Posterior cingulate gyrus (tissue), 11 donors: ENCODE measurements at regions not wholly inside any gene's neighbourhood (a gene's known extent, or its start where the extent isn't known, plus 50 kb on each side); places are given as distances from the start of the nearest gene placed in this dataset.
"Not testable (repeated sequence)": the region's sequence is repeated elsewhere in the genome, so short reads cannot be mapped to it uniquely, and the experiment has no call there.

Experiments used
- DNase-seq, 10 donors: peaks; one replicate each; pipeline versions ENCODE4 v3.0.0 to v3.0.0-alpha.2; 2020 to 2021; ENCODE audit warnings: mixed read lengths in 3 of 10
- intact Hi-C: fragments of 100-400 bp; cut with DNase I; formaldehyde crosslinking; loops from one replicate; pipeline ENCODE4 v1.15.1; 2023

GRCh38 chr11:109667719-109668118 lies 245.7 kb downstream of the C11orf87 start:
- intact Hi-C loops = no loop called here
- DNase-seq = no peak

GRCh38 chr11:109668973-109669634 lies 247.1 kb downstream of the C11orf87 start:
- intact Hi-C loops = no loop called here
- no peak for DNase-seq

DNA sequence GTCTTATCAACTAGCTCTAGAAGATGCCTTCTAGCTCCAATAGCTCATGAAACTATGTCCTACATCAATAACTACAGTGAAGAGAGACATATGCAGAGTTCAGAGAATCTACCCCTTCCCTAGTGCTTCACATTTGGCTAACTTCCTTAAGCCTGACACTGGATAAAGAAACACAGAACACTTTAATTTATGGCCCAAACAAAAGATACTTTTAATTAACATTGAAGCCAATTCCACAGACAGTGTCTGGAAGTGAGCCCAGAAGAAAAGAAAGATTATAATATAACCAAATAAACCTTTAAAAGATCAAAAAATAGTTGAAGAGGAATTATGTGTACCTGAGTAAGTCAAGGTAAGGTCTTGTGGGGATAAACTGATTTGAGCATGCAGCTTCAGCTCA lies 255.2 kb downstream of the C11orf87 start:
- no peak for DNase-seq
- intact Hi-C loops = no loop called here

- intact Hi-C loops = no loop called here
Observed at GRCh38 chr11:109677876-109678275, 255.9 kb downstream of the C11orf87 start.

GRCh38 chr11:109680127-109680526 lies 258.1 kb downstream of the C11orf87 start:
- intact Hi-C loops = no loop called here
- DNase-seq = no peak

More at GRCh38 chr11:109677876-109678275, 255.9 kb downstream of the C11orf87 start:
- no peak for DNase-seq

DNA sequence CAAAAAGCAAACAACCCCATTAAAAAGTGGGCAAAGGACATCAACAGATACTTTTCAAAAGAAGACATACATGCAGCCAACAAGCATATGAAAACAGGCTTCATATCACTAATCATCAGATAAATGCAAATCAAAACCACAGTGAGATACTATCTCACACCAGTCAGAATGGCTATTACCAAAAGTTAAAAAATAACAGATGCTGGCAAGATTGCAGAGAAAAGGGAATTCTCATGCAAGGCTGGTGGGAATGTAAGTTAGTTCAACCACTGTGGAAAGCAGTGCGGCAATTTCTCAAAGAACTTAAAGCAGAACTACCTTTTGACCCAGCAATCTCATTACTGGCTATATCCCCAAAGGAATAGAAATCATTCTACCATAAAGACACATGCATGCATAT lies 260.8 kb downstream of the C11orf87 start:
- intact Hi-C loops = not testable (repeated sequence)

DNA sequence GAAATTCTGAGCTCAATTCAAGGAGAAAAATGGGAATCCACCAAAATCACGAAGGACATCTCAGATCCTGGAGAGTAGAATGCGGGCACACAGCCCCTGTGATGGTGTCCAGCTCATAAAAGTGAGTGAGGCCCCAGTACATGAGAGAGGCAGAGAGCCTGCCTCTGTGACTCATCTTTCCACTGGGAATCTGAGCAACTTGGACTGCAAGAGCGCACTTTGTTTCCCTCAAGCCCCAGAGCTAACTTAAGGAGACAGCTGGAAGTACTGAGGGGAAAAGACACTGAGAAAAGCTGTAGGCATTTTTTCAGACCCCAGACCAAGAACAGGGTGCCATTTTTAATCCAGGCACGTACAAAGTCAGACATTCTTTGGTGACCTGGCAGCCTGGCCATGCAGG lies 273.7 kb downstream of the C11orf87 start:
- intact Hi-C loops = loop anchor here (5.0 kb wide), 1 partner anchor 998 kb away; no protein-coding TSS in a partner anchor
- no peak for DNase-seq

More for the DNA sequence above, 260.8 kb downstream of the C11orf87 start:
- not testable (repeated sequence) for DNase-seq

DNA sequence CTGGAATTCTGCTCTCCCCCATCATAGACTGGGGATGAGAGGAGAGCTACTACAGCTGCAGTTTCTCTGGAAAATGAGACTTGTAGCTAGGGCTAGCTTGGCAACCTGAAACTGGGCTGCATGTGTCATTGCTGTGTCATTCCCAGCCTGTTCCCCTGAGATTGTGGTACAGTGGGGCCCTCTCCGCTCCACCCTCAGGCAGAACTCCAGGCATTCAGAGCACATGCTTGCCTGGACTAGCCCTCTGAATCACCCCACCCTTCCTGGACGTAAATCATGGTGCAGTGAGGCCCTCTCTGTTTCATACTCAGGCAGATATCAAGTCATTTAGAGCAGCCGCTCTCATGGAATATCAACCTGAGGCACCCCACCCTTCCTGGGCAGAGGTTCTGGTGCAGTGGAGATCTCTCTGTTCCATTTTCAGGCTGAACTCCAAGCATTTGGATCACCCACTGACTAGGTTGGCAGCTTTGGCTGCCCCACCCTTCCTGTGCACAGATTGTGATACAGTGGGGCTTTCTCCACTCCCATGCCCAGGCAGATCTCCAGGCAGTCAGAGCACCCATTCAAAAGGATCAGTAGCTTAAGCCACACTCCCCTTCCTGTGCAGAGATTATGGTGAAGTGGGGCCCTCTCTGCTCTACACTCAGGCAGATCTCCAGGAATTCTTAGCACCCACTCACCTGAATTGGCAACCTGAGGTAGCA lies 274.4 kb downstream of the C11orf87 start:
- intact Hi-C loops = loop anchor here (5.0 kb wide), 1 partner anchor 999 kb away; no protein-coding TSS in a partner anchor
- DNase-seq = peak in 1 of 10 donors; percentile 22

DNA sequence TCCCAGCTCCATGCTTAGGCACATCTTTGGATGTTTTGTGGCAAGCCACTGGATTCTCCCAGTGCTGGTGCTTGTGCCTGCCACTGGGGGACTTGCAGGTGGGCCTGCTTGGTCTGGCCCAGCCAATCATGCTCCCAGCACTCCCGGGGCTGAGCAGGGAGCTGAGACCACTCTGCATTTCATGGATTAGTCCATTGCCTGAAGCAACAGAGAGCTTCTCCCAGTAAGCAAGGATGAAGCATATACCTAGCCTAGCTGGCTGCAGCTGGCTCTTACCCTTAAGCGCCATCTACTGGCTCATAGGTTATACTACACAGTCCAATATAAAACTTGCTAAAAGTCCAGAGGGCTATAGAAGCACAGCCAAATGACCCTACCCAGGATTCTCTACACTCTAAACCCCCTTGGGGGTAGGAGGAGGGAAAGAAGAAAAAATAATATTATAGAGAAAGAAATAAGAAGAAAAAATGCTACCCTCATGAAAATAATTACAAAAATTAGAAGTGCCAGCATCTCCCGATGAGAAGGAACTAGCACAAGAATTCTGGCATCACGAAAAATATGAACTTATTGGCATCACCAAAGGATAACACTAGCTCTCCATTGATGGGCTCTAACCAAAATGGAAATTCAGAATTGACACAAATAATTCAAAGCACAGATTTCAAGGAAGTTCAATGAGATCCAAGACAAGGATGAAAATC lies 275.3 kb downstream of the C11orf87 start:
- intact Hi-C loops = loop anchor here (5.0 kb wide), 1 partner anchor 1000 kb away; no protein-coding TSS in a partner anchor
- peak in 2 of 10 donors; percentile 27 to 61 for DNase-seq

DNA sequence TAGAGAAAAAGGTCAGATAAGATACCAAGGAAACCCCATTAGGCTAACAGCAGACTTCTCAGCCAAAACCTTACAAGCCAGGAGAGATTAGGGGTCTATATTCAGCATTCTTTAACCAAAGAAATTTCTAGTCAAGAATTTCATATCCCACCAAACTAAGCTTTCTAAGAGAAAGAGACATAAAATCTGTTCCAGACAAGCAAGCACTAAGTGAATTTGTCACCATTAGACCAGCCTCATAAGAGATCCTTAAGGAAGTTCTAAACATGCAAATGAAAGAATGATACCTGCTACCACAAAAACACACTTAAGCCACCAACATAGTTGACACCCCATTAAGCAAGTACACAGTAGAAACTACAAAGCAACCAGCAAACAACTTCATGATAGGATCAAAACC lies 276.2 kb downstream of the C11orf87 start:
- DNase-seq = no peak
- intact Hi-C loops = loop anchor here (5.0 kb wide), 1 partner anchor 1001 kb away; no protein-coding TSS in a partner anchor

DNA sequence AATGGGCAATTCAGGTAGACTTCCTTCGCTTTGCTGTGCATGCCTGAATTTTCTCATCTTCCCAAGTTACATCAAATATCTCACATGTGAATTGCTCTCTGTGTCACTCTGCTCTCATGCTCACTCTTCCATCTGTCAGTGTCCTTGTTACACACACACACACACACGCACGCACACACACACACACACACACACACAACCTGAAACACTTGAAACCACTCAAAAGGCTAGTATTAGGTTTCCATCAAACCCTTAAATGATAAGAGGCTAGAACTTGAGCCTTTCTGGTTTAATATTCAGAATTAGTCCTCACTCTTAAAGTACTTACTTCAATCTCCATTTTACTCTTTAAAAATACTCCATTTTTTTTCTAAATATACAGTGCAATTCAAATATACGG lies 282.4 kb downstream of the C11orf87 start:
- intact Hi-C loops = no loop called here
- DNase-seq = no peak

GRCh38 chr11:109706945-109707344 lies 285.0 kb downstream of the C11orf87 start:
- intact Hi-C loops = no loop called here
- no peak for DNase-seq

DNA sequence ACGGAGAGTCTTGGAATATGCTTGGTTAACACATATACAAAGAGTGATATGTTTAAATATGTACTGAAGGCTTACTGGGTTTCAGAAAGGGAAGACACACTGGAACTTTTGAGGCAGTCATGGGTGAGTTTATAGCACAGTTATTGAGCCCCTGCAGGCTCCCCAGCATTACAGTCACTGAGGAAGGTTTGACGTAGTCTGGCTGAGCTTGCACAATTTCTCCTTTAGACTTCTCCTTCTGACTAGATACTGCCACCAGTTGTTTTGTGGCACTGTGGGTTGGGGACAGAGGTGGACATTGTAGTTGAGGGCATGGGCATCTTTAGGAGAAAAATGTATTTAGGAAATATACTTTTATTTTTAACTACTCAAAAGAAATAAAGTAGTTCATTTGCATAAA lies 285.4 kb downstream of the C11orf87 start:
- DNase-seq = no peak
- intact Hi-C loops = no loop called here

- DNase-seq = no peak
- intact Hi-C loops = no loop called here
Observed at GRCh38 chr11:109708184-109708583, 286.2 kb downstream of the C11orf87 start.

- DNase-seq = peak in 1 of 10 donors; percentile 56
- intact Hi-C loops = not testable (repeated sequence)
Observed at GRCh38 chr11:109714444-109714843, 292.5 kb downstream of the C11orf87 start.

DNA sequence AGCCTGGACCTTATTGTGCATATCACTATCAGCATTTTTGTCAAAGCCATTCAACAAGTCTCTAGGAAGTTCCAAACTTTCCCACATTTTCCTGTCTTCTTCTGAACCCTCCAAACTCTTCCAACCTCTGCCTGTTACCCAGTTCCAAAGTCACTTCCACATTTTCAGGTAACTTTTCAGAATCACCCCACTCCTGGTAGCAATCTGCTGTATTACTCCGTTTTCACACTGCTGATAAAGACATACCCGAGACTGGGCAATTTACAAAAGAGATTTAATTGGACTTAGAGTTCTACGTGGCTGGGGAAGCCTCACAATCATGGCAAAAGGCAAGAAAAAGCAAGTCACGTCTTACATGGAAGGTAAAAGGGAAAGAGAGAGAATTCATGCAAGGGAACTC lies 293.4 kb downstream of the C11orf87 start:
- DNase-seq, intact Hi-C loops: not testable (repeated sequence)

GRCh38 chr11:109726061-109726460 lies 304.1 kb downstream of the C11orf87 start:
- DNase-seq = no peak
- intact Hi-C loops = no loop called here

- intact Hi-C loops = no loop called here
- no peak for DNase-seq
Observed at GRCh38 chr11:109728056-109728455, 306.1 kb downstream of the C11orf87 start.

- no peak for DNase-seq
- intact Hi-C loops = no loop called here
Observed at GRCh38 chr11:109729761-109730160, 307.8 kb downstream of the C11orf87 start.

- DNase-seq = no peak
- intact Hi-C loops = no loop called here
Observed at GRCh38 chr11:109730669-109731068, 308.7 kb downstream of the C11orf87 start.

- intact Hi-C loops = no loop called here
- DNase-seq = no peak
Observed at GRCh38 chr11:109731451-109731850, 309.5 kb downstream of the C11orf87 start.
